ENCODE measurements at regions not wholly inside any gene's neighbourhood (a gene's known extent, or its start where the extent isn't known, plus 50 kb on each side); places are given as distances from the start of the nearest gene placed in this dataset.

- TF ChIP-seq CTCF (IDR thresholded peaks at IDR 0.05) = no peak
- TF ChIP-seq POLR2A (IDR thresholded peaks at IDR 0.05) = no peak
These were observed 146.6 kb upstream of the ARHGEF26 start for GRCh38 chr3:153974614-153975013.

Measured in testis (tissue), 2 donors.